Uterus (tissue), 3 donors: ENCODE measurements at regions not wholly inside any gene's neighbourhood (a gene's known extent, or its start where the extent isn't known, plus 50 kb on each side); places are given as distances from the start of the nearest gene placed in this dataset.
A peak's percentile ranks its signal among the peaks of the same experiment; 100 is the strongest.

Source experiments
- DNase-seq, 2 donors: peaks; one replicate each; pipeline ENCODE4 v3.0.0-alpha.2; 2019 to 2020
- H3K27ac ChIP-seq, 2 donors: fragments of 200-600 bp; sonication (generic); 1 replicate in 1 of 2; 2 replicates in 1 of 2; pipeline ENCODE4 v1.5.1; 2016 to 2018
- H3K27me3 ChIP-seq, 2 donors: fragments of 200-600 bp; sonication (generic); one replicate each; pipeline ENCODE4 v1.5.1; 2018 to 2019; ENCODE audit warnings: control low read depth in 1 of 2
- H3K36me3 ChIP-seq, 2 donors: fragments of 200-600 bp; sonication (generic); one replicate each; pipeline ENCODE4 v1.5.1; 2019; ENCODE audit warnings: control low read depth in 1 of 2
- H3K4me1 ChIP-seq, 2 donors: fragments of 200-600 bp; sonication (generic); one replicate each; pipeline ENCODE4 v1.5.1; 2018 to 2019; ENCODE audit warnings: control low read depth in 1 of 2
- H3K4me3 ChIP-seq, 2 donors: fragments of 200-600 bp; sonication (generic); 1 replicate in 1 of 2; 2 replicates in 1 of 2; pipeline ENCODE4 v1.5.1; 2018 to 2019; ENCODE audit warnings: mild to moderate bottlenecking in 1 of 2
- H3K9me3 ChIP-seq, 2 donors: fragments of 200-600 bp; sonication (generic); one replicate each; pipeline ENCODE4 v1.5.1; 2019; ENCODE audit warnings: control low read depth in 1 of 2
- POLR2A ChIP-seq, 2 donors: fragments of 450-650 bp; IDR thresholded peaks; one replicate each; pipeline ENCODE4 v1.6.1; 2016; ENCODE audit warnings: antibody characterized with exemption in 2 of 2, mild to moderate bottlenecking in 1 of 2, moderate library complexity in 1 of 2
- intact Hi-C: fragments of 100-400 bp; cut with DNase I; formaldehyde crosslinking; loops from one replicate; pipeline ENCODE4 v1.15.1; 2023; ENCODE audit warnings: low total_unique reads
- TF ChIP-seq, protein P1 (sequence below), 4 experiments: fragments of 200-600 bp in 2 of 4; fragments of 450-650 bp in 2 of 4; sonication (generic) in 2 of 4; IDR thresholded peaks; one replicate each; pipeline ENCODE4 v1.5.1; 2016 to 2019; ENCODE audit warnings: antibody characterized with exemption in 4 of 4, mild to moderate bottlenecking in 2 of 4, moderate library complexity in 1 of 4
- donor health status: DM: yes; HTN: yes; CAD: no.

DNA sequence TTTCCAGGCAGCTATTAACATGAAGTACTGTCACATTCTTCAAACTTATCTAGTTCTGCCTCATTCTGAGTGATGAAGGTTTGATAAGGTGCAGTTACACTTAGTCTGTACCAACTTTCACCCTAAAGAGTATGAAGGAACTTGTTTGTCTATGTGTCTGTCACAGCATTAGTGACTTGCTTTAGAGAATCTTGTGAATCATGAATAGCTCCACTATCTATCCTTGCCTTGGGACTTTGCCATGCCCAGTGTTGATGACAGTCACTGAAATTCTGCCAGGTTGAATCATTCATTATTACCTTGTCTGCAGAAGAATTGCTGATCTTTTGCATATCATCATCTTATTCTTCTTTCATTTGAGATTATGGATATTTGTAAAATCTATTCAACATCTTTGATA, 50.9 kb upstream of the A1CF start:
- Histone ChIP-seq H3K27me3 (no peaks in the 10 kb centered on the region), H3K9me3 (no peaks in the 10 kb centered on the region), H3K4me3 (no peak overlapping the region), H3K36me3 (no peaks in the 10 kb centered on the region), H3K4me1 (no peaks in the 10 kb centered on the region), H3K27ac (no peak overlapping the region)
- no peak for DNase-seq
- TF ChIP-seq, protein P1, sequence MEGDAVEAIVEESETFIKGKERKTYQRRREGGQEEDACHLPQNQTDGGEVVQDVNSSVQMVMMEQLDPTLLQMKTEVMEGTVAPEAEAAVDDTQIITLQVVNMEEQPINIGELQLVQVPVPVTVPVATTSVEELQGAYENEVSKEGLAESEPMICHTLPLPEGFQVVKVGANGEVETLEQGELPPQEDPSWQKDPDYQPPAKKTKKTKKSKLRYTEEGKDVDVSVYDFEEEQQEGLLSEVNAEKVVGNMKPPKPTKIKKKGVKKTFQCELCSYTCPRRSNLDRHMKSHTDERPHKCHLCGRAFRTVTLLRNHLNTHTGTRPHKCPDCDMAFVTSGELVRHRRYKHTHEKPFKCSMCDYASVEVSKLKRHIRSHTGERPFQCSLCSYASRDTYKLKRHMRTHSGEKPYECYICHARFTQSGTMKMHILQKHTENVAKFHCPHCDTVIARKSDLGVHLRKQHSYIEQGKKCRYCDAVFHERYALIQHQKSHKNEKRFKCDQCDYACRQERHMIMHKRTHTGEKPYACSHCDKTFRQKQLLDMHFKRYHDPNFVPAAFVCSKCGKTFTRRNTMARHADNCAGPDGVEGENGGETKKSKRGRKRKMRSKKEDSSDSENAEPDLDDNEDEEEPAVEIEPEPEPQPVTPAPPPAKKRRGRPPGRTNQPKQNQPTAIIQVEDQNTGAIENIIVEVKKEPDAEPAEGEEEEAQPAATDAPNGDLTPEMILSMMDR (IDR thresholded peaks at IDR 0.05), result no peak
- intact Hi-C loops, result no loop called here

DNA sequence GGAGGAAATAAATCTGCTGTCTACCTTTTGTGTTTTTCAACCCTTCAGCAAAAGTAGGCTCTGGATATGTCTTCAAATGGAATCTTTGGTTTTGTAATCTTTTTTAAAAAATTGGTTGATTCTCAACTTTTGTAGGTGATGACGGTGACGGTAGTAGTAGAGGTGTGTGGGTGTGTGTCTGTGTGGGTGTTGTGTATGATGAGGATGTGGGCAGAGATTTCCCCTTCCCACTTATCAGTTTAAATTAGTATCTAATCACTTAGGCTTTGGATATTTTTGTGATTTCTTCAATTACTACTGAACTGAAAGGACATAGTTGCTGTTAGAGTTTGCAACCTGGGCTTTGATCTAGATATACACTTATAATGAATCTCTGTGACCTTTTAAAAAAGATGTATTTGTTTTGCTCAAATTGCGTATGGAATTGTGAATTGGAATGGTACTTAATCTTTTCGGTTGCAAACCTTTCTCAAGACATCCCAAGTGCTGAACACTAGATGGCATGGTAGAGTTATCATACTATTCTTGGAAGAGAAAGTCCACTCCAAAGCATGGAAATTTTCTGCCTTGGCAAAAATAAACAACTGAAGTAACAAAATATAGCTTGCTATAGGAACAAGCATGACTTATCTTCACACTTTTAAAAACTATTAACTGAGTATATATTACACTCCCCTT, 51.9 kb upstream of the A1CF start:
- H3K4me1 ChIP-seq, result no peaks in the 10 kb centered on the region
- H3K4me3 ChIP-seq, result no peak overlapping the region
- intact Hi-C loops, result no loop called here
- H3K27ac ChIP-seq, result no peak overlapping the region
- H3K27me3 ChIP-seq, result no peaks in the 10 kb centered on the region
- no peaks in the 10 kb centered on the region for H3K36me3 ChIP-seq
- H3K9me3 ChIP-seq, result no peaks in the 10 kb centered on the region
- no peak for TF ChIP-seq POLR2A (IDR thresholded peaks at IDR 0.05)
- TF ChIP-seq, protein P1 (IDR thresholded peaks at IDR 0.05), result peak in 1 of 4 experiments; percentile 23
- DNase-seq, result no peak

- Histone ChIP-seq H3K4me3 (no peak overlapping the region), H3K4me1 (no peaks in the 10 kb centered on the region), H3K9me3 (no peaks in the 10 kb centered on the region), H3K27me3 (no peaks in the 10 kb centered on the region), H3K27ac (no peak overlapping the region), H3K36me3 (no peaks in the 10 kb centered on the region)
- DNase-seq, result no peak
- TF ChIP-seq, protein P1 (IDR thresholded peaks at IDR 0.05), result no peak
- no peak for TF ChIP-seq POLR2A (IDR thresholded peaks at IDR 0.05)
- intact Hi-C loops, result no loop called here
These were observed 56.2 kb upstream of the A1CF start for GRCh38 chr10:50941629-50942028.

GRCh38 chr10:50946991-50947781, 61.8 kb upstream of the A1CF start:
- H3K9me3 ChIP-seq, result no peaks in the 10 kb centered on the region
- DNase-seq, result no peak
- H3K27ac ChIP-seq, result no peak overlapping the region
- no peak overlapping the region for H3K4me3 ChIP-seq
- no peaks in the 10 kb centered on the region for H3K27me3 ChIP-seq
- intact Hi-C loops, result no loop called here
- TF ChIP-seq POLR2A (IDR thresholded peaks at IDR 0.05), result no peak
- TF ChIP-seq, protein P1 (IDR thresholded peaks at IDR 0.05), result no peak
- H3K36me3 ChIP-seq, result no peaks in the 10 kb centered on the region
- H3K4me1 ChIP-seq, result no peaks in the 10 kb centered on the region

- Histone ChIP-seq H3K27me3 (no peaks in the 10 kb centered on the region), H3K36me3 (no peaks in the 10 kb centered on the region), H3K9me3 (no peaks in the 10 kb centered on the region), H3K4me1 (no peaks in the 10 kb centered on the region), H3K27ac (no peak overlapping the region), H3K4me3 (no peak overlapping the region)
- intact Hi-C loops, result no loop called here
- TF ChIP-seq, protein P1 (IDR thresholded peaks at IDR 0.05), result no peak
- TF ChIP-seq POLR2A (IDR thresholded peaks at IDR 0.05), result no peak
- no peak for DNase-seq
These were observed 65.9 kb upstream of the A1CF start for GRCh38 chr10:50951365-50951764.
